Central memory CD8-positive, alpha-beta T cell (primary cell): ENCODE measurements at regions not wholly inside any gene's neighbourhood (a gene's known extent, or its start where the extent isn't known, plus 50 kb on each side); places are given as distances from the start of the nearest gene placed in this dataset.
A peak's percentile ranks its signal among the peaks of the same experiment; 100 is the strongest.

Source experiments
- ATAC-seq: fragments of 150-1000 bp; cut with Tn5 transposase; replicated peaks from 2 replicates; pipeline ENCODE4 v1.10.0; 2022; ENCODE audit warnings: mild to moderate bottlenecking, moderate FRiP score, moderate number of reproducible peaks; ENCODE audit not compliant: poor library complexity, severe bottlenecking; ENCODE audit errors: extremely low read depth
- DNase-seq, 2 donors: peaks; one replicate each; pipeline ENCODE4 v3.0.0; 2021; ENCODE audit warnings: low spot score in 2 of 2
- H3K27ac Mint-ChIP-seq: one replicate; pipeline ENCODE4 v1.8.0; 2022; ENCODE audit warnings: low read depth, mild to moderate bottlenecking, moderate library complexity, mixed read lengths
- H3K27me3 Mint-ChIP-seq: one replicate; pipeline ENCODE4 v1.8.0; 2022; ENCODE audit warnings: mixed read lengths
- H3K36me3 Mint-ChIP-seq: one replicate; pipeline ENCODE4 v1.8.0; 2022; ENCODE audit warnings: mild to moderate bottlenecking, moderate library complexity, mixed read lengths; ENCODE audit not compliant: insufficient read depth
- H3K4me1 Mint-ChIP-seq: one replicate; pipeline ENCODE4 v1.8.0; 2022; ENCODE audit warnings: mixed read lengths
- H3K4me3 Mint-ChIP-seq: one replicate; pipeline ENCODE4 v1.8.0; 2022; ENCODE audit warnings: mild to moderate bottlenecking, moderate library complexity, mixed read lengths
- H3K9me3 Mint-ChIP-seq: one replicate; pipeline ENCODE4 v1.8.0; 2022; ENCODE audit warnings: mixed read lengths

GRCh38 chr9:129480227-129480626 is 140.7 kb downstream of the C9orf50 start:
- H3K4me1 Mint-ChIP-seq = no peaks in the 10 kb centered on the region
- peaks cover 4% of the 10 kb centered on the region for H3K36me3 Mint-ChIP-seq
- DNase-seq (no peak), ATAC-seq (no peak)
- no peak overlapping the region for H3K4me3 Mint-ChIP-seq
- no peaks in the 10 kb centered on the region for H3K27me3 Mint-ChIP-seq
- no peaks in the 10 kb centered on the region for H3K9me3 Mint-ChIP-seq
- H3K27ac Mint-ChIP-seq = peak overlapping the region; percentile 10

- Mint-ChIP-seq H3K4me1 (no peaks in the 10 kb centered on the region), H3K36me3 (peaks cover 4% of the 10 kb centered on the region), H3K9me3 (no peaks in the 10 kb centered on the region), H3K4me3 (no peak overlapping the region), H3K27me3 (no peaks in the 10 kb centered on the region), H3K27ac (no peak overlapping the region)
- DNase-seq (no peak), ATAC-seq (no peak)
These were observed 141.3 kb downstream of the C9orf50 start for GRCh38 chr9:129479631-129480011.

- DNase-seq (no peak), ATAC-seq (no peak)
- H3K36me3 Mint-ChIP-seq = peaks cover 2% of the 10 kb centered on the region
- no peaks in the 10 kb centered on the region for H3K4me1 Mint-ChIP-seq
- H3K27ac Mint-ChIP-seq = no peak overlapping the region
- no peaks in the 10 kb centered on the region for H3K9me3 Mint-ChIP-seq
- no peak overlapping the region for H3K4me3 Mint-ChIP-seq
- H3K27me3 Mint-ChIP-seq = peaks cover 2% of the 10 kb centered on the region
These were observed 141.8 kb downstream of the C9orf50 start for GRCh38 chr9:129478961-129479630.

- no peak overlapping the region for H3K4me3 Mint-ChIP-seq
- H3K9me3 Mint-ChIP-seq = no peaks in the 10 kb centered on the region
- H3K27me3 Mint-ChIP-seq = peaks cover 9% of the 10 kb centered on the region
- H3K36me3 Mint-ChIP-seq = peaks cover 2% of the 10 kb centered on the region
- H3K27ac Mint-ChIP-seq = no peak overlapping the region
- DNase-seq (no peak), ATAC-seq (no peak)
- no peaks in the 10 kb centered on the region for H3K4me1 Mint-ChIP-seq
These were observed 142.4 kb downstream of the C9orf50 start for GRCh38 chr9:129478461-129478860.

- Mint-ChIP-seq H3K9me3 (no peaks in the 10 kb centered on the region), H3K36me3 (peaks cover 2% of the 10 kb centered on the region), H3K27ac (no peak overlapping the region), H3K27me3 (peaks cover 9% of the 10 kb centered on the region), H3K4me3 (no peak overlapping the region), H3K4me1 (no peaks in the 10 kb centered on the region)
- ATAC-seq (no peak), DNase-seq (no peak)
These were observed 143.9 kb downstream of the C9orf50 start for GRCh38 chr9:129476821-129477611.

- ATAC-seq (no peak), DNase-seq (no peak)
- peaks cover 18% of the 10 kb centered on the region for H3K27me3 Mint-ChIP-seq
- H3K27ac Mint-ChIP-seq = no peak overlapping the region
- no peaks in the 10 kb centered on the region for H3K36me3 Mint-ChIP-seq
- H3K9me3 Mint-ChIP-seq = no peaks in the 10 kb centered on the region
- H3K4me3 Mint-ChIP-seq = no peak overlapping the region
- no peaks in the 10 kb centered on the region for H3K4me1 Mint-ChIP-seq
These were observed 146.0 kb downstream of the C9orf50 start for GRCh38 chr9:129474740-129475404.

- no peaks in the 10 kb centered on the region for H3K4me1 Mint-ChIP-seq
- no peak for DNase-seq
- no peaks in the 10 kb centered on the region for H3K36me3 Mint-ChIP-seq
- H3K27me3 Mint-ChIP-seq = peaks cover 18% of the 10 kb centered on the region
- no peaks in the 10 kb centered on the region for H3K9me3 Mint-ChIP-seq
- no peak overlapping the region for H3K27ac Mint-ChIP-seq
- ATAC-seq = no peak
- no peak overlapping the region for H3K4me3 Mint-ChIP-seq
These were observed 147.2 kb downstream of the C9orf50 start for GRCh38 chr9:129473523-129474244.

- H3K4me3 Mint-ChIP-seq = no peak overlapping the region
- peaks cover 2% of the 10 kb centered on the region for H3K36me3 Mint-ChIP-seq
- H3K9me3 Mint-ChIP-seq = no peaks in the 10 kb centered on the region
- no peak for DNase-seq
- H3K27me3 Mint-ChIP-seq = peaks cover 18% of the 10 kb centered on the region
- H3K4me1 Mint-ChIP-seq = peaks cover 6% of the 10 kb centered on the region
- no peak for ATAC-seq
- no peak overlapping the region for H3K27ac Mint-ChIP-seq
These were observed 148.2 kb downstream of the C9orf50 start for GRCh38 chr9:129472651-129473102.

GRCh38 chr9:129471201-129472019 is 149.5 kb downstream of the C9orf50 start:
- H3K27me3 Mint-ChIP-seq = peaks cover 18% of the 10 kb centered on the region
- no peak overlapping the region for H3K27ac Mint-ChIP-seq
- peaks cover 2% of the 10 kb centered on the region for H3K36me3 Mint-ChIP-seq
- peaks cover 6% of the 10 kb centered on the region for H3K4me1 Mint-ChIP-seq
- ATAC-seq = no peak
- no peak overlapping the region for H3K4me3 Mint-ChIP-seq
- no peaks in the 10 kb centered on the region for H3K9me3 Mint-ChIP-seq
- DNase-seq = no peak

- H3K4me3 Mint-ChIP-seq = no peak overlapping the region
- ATAC-seq (no peak), DNase-seq (no peak)
- peaks cover 2% of the 10 kb centered on the region for H3K36me3 Mint-ChIP-seq
- no peak overlapping the region for H3K27ac Mint-ChIP-seq
- H3K27me3 Mint-ChIP-seq = peaks cover 18% of the 10 kb centered on the region
- no peaks in the 10 kb centered on the region for H3K9me3 Mint-ChIP-seq
- H3K4me1 Mint-ChIP-seq = peaks cover 11% of the 10 kb centered on the region
These were observed 150.9 kb downstream of the C9orf50 start for GRCh38 chr9:129469988-129470316.

GRCh38 chr9:129469188-129469987 is 151.5 kb downstream of the C9orf50 start:
- Mint-ChIP-seq H3K9me3 (no peaks in the 10 kb centered on the region), H3K4me1 (peaks cover 13% of the 10 kb centered on the region), H3K27me3 (peaks cover 18% of the 10 kb centered on the region), H3K27ac (no peak overlapping the region), H3K36me3 (peaks cover 2% of the 10 kb centered on the region), H3K4me3 (no peak overlapping the region)
- ATAC-seq (no peak), DNase-seq (no peak)
